GM21619 (cell line): ENCODE measurements at regions not wholly inside any gene's neighbourhood (a gene's known extent, or its start where the extent isn't known, plus 50 kb on each side); places are given as distances from the start of the nearest gene placed in this dataset.

Source experiments
- ATAC-seq: cut with Tn5 transposase; IDR thresholded peaks from one replicate; pipeline ENCODE4 v1.9.1; 2021; ENCODE audit not compliant: unreplicated experiment

DNA sequence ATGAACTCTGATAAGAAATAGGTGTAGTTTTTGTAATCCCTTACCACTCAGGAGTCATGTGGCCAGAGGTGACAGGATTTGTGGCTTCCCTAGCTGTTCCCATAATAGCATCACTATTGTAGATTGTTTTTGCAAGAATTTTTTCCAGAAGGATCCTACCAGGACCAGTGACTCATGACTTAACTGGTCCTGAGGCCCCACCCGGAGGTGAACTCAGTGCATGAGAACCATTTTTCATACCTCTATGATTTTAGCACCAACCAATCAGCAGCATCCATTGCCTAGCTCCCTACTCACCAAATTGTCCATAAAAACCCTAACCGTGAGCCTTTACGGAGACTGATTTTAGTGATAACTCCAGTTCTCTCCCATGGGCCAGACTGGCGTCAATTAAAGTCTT, 484.8 kb downstream of the PSAT1 start:
- no peak for ATAC-seq

DNA sequence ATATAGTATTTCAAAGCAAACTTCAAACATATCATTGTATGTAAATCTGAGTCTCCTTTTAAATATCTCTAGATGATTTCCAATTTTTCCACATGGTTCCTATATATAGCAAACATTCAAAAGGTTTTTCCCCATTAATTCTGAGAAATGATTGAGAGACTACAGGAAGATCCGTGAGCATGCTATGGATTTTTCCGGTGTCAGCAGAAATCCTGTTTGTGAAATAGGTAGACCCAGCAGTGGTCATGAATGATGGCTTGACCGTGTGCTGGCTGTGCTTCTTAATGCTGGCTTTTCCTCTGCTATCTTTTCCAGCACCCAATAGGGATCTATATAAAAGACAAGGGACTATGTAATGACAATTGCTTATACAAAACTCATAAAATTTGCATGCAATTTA, 485.3 kb downstream of the PSAT1 start:
- no peak for ATAC-seq

DNA sequence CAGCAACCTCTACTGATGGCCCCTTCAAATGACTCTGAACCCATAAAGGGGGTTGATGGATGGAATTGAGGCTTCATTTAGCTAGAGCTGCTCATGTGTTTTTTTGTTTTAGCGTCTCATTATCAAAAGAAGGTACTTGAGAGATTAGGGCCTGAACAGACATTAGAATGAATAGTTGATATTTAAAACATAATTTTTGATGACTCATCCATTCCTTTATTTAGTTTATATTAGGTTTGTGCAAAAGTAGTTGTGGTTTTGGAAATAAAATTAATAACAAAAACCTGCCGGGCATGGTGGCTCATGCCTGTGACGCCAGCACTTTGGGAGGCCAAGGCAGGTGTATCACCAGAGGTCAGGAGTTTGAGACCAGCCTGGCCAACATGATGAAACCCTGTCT, 485.9 kb downstream of the PSAT1 start:
- ATAC-seq, result no peak

DNA sequence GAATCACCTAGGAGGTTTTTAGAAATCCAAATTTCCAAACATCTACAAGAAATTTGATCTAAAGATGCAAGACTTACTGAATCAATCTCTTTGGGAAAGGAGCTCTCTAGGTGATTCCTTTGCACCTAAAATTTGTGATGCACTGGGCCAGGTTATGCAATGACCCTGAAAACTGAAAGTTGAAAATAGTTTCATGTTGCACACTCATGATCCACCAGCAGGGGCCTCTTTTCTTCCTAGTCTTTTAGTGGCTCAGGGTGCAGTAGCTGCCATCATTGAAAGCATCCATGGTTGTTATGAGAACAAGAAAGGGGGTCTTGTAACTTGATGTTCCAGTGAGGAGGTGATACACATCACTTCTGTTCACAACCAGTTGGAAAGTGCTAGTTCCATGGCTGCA, 486.8 kb downstream of the PSAT1 start:
- peak; percentile 69 for ATAC-seq

DNA sequence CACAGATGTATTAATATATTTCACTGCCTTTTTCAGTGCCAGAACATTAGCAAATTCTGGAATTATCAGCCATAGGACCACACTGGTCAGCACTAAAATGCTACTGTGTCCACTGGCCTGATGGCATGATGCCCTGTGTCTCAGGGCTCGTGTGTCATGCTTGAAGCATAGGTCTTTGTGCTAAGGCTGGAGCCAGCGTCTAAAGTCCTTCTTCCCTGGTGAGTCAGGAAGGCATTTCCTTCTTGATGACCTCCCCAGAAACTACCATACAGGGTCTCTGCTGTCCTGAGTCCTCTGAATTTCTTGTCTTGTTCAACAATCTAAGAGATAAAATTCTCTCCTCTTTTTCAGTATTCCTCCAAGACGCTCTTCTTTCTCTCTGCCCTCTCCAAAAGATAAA, 489.9 kb downstream of the PSAT1 start:
- no peak for ATAC-seq

DNA sequence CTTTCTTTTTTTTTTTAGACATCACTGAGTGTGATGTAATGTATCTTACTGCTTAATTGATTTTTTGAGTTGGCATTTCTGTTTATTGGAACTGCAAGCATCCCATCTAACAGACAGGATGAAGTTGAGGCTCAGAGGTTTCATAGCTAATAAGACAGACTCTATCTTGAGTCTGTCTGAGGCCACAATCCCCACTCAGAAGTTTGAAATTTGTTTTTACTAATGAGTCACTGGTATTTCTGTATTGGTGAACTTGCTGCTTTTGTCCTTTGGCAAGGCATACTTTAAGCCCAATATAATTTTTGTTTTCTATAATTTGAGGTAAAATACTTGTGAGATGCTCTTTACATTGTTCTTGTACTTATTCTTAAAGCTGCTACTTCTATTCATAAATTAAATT, 491.2 kb downstream of the PSAT1 start:
- ATAC-seq, result no peak

DNA sequence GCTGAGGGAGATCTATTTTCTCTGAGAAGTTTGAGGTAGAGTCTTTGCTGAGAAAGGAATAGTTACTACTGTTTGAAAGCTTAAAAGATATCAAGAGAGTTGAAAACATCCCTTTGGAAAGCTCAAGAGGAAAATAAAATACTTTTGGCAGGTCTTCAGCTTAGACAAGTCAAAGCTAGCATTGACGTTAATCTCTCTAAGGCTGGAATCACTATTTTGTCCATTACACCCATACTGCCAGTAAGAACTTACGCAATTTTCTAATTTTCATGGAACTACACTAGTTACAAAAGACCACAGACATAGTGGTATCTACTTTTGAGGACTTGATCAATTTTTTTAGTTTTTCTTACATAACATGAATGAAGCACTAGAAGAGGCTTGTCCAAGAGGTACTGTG, 494.9 kb downstream of the PSAT1 start:
- no peak for ATAC-seq

DNA sequence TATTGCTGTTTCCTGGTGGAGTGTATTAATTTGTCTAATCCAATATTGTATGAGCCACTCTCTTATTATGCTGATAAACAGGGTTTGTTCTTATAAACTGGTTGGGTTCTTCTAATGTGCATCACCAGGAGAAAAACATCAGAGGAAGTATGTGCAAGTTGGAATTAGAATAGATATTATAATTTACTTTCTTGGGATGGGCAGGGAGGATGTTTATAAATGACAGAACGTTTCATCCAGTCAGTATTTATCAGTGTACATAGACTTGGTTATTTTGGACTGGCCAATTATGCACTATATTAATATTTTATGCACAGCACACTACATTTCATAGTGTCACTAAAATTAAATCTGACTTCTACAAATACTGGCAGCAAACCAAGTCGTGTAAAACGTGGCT, 495.8 kb downstream of the PSAT1 start:
- no peak for ATAC-seq

DNA sequence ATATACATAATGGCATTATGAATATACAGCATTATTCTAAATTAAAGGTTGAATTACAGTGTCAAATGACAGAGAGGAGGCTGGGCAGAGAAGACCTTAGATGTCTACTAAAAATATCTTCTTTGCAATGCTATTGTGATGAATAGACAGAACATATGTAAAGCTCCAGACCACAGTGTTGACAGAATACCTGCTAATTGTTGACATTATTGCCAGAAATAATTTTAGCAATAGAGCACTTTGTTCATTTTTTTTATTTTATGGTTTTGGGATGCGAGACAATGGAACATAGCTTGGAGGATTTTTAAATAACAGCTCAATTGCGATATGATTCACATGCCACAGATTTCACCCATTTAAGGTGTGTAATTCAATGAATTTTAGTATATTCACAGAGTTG, 508.8 kb downstream of the PSAT1 start:
- no peak for ATAC-seq

DNA sequence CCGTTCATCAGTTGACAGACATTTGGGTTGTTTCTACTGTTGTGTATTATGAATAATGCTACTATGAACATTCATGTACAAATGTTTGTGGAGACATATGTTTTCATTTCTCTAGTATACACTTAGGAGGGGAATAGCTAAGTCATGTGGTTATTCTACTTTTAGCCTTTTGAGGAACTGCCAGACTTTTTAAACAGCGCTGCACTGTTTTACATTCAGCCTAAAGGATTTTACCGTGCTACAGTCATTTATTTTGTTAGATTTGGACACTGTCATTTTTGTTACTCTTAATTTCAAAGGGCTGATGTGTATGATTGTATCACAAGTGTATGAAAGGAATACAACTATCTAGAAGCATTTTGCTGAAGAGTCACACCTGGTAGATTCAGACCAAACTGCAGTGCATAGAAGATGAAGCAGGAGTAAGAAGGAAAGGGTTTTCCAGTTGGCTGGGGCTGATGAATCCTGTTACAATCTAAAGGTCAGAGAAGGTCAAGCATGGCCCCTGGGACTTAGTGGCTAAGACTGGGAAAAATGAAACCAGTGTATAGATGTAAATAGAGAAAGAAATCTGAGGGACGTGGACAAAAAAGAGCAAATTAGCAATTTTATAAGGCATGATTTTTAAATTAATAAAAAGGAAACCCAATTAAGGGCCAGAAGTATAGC, 509.7 kb downstream of the PSAT1 start:
- ATAC-seq, result no peak

DNA sequence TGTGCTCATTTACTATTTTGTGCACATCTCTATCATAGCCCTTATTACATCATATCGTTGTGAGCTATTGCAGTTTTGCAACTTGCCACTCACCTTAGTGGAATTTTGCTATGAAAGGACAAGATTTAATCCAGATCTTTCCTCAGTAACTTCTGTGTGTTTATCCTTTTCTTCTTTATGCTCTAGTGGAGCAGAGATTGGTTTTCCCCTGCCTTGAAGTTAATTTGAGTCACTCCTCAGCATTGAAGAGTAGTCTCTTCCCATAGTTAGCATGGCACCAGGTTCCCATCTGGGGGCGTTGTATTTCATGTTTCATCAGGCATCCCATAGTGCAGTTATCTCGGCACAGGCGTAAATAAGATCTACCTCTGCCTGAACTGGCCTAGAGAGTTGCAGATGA, 510.4 kb downstream of the PSAT1 start:
- no peak for ATAC-seq

DNA sequence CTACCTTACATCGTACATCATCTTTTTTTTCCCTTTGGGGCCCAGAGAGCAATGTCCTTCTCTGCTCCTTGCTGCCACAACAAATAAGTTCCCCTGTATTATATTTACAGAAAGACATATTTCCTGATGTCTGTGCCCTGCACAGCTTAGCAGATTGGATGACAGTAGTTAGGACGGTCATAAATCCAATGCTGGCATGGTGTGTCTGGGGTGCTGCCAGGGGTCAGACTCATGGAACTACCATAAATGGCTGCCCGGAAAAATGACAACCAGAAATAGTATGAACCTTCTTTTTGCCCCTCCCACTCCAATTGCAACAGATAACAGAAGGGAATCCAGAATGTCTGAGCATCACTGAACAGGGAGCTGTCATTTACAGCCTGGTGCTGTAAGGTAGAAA, 511.1 kb downstream of the PSAT1 start:
- ATAC-seq, result no peak

DNA sequence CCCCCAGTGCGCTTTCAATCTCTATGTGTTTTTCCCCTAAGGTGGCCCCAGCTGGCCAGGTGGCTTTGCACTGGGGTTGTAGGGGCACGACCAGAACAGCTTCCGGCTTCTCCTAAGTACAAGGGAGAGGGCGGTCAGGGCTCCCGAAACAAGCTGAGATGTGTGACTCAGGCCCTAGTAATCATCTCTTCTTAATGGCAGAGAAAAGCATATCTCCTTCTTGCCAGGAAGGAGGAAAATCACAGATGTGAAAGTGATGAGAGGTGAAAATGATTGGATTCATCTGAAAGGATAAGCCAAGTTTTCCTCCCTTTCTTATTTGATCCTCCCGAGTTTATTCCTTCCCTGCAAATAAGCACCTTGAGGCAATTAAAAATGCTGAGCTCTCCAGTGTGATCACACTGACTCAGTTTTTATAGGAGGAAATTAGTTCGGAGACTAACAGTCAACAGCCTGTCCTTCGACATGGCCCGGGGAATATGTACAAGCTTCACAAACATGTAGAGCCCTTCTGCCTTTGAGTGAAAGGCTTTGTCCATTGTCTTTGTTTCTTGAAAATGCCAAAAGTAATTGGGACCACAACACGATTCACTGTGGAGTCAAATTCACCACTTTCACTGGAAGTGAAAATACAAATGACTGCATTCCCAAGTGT, 514.8 kb downstream of the PSAT1 start:
- no peak for ATAC-seq

DNA sequence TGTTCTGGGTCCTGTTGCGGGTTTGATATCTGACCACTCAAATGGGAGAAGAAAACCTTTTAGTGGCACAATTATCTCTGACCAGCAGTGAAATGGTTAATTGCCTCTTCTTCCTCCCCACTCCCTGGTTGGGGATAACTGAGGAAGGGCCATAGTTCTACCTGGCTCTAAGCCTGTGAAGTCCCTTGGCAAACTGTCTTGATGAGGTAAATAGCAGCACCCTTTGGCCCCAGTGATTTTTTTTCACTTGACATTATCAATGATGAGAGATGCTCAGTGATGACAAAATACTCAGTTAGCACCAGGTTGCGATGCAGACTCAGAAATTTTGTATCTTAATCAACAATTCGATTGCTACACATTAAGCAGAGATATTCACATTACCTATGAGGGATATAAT, 515.7 kb downstream of the PSAT1 start:
- no peak for ATAC-seq

DNA sequence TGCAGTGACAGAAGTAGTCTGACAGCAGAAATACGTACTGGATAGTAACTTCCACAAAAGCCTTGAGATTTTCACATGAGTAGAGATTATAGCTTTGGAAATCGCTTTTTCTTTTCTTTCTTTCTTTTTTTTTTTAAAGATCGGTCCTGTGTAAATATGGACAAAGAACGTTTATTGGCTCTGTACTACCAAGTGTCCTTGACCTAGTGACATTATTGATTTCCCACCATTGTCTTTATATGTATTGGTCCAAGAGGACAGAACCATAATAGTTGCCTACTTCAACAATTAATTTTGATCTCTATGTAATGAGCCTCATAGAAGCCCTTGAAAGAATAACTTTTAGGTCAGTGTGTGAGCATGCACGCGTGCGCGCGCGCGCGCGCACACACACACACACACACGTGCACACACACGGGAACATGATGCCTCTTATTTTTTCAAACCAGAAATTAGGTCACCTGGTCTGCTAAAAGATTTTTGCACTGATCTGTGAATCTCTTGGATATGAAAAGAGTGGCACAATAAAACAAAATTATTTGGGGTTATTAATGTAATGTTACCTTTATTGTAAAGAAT, 516.8 kb downstream of the PSAT1 start:
- no peak for ATAC-seq

DNA sequence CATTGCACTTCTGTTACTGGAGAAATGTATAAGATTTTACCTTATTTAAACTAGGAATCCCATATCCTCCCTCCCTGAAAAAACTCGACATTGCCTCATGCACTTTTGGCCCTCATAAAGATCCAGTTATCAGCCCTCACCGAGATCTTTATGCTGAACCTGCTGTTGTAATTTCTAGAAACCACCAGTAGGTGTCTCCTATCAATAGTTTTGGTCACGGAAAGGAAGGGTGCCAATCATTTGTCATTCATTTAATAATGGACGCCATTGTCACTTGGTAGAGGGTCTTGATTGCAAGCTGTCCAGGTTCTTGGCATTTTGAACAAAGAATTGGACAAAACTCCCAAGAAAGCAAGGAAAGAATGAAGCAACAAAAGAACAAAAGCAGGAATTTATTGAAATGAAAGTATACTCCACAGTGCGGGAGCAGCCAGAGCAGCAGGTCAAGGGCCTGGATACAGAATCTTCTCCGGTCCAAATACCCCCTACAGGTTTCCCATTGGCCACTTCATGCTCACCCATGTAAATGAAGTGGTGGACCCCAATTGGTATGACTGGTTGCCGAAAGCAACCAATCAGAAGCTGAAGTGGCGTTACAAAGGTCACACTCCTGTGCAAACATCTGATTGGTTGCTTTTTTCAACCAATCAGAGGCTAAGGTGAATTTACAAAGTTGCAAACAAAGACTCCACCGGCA, 524.3 kb downstream of the PSAT1 start:
- ATAC-seq, result peak; percentile 91

DNA sequence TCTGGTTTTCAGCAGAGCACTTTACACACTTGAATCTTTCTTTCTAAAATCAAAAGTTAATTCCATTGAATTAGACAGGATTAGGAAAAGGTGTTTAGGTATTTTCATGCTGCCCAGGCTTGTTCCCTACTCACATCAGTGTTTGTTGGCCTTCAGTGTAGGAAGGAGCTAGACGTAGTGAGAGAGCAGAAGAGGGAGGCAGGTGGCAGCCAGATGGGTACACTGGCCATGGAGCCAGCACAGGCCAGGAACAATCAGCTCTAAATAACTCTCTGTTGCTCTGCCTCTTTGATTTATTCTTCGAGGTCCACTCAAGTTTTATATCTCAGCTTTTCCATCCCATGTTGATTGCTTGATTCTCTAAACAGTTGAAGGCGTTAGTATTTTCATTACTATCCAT, 529.6 kb downstream of the PSAT1 start:
- ATAC-seq, result no peak

DNA sequence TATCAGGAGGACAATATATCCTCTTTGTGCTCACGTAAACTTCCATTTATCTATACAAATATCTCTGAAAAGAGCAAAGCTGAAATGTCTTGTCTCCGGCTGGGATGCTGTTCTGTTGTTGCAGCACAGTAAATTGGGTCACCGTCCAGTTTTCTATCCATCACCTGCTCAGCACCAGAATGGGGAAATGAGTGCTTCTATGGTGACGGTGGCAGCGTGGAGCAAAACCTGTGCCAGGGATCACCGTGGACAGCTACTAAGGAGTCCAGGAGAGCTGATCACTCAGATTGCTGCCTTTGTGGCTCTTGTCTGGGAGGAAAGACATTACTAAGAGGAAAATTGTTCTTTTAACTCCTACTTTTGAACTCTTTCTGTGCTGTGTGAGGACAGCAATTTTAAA, 531.6 kb downstream of the PSAT1 start:
- ATAC-seq, result no peak

DNA sequence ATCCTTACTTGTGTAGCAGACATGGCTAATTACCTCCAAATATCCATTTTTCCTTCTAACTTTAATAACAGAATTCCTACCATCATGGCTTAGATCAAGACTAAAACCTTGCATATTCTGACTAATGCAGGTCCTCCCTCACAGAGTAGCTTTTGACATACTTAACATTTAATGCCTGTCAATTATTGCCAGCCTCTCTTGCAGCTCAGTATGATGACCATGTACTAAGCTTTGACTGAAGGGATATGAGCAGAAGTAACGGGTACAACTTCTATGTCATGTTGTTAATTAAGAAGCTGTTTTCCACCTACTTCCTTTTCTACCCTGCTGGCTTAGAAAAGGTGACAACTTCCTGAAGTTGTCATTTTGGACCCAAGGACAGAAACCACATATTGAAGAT, 533.4 kb downstream of the PSAT1 start:
- no peak for ATAC-seq

DNA sequence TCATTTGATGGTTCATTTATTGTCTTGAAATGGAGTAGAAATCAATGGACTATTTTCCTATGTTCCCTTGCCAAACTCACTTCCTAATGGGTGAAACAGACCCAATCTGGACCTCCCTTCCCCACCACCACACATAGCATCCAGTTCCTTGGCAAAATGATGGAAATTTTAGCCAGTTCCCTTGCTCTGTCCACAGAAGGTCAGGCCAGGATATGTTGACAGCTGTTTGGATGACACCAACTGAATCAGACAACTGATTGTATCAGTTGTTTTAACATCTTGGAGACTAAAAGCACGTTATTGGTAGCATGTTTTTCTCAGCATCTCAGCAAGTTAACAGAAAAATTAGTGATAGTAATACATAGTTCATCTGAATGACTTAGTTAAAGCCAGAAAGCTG, 534.8 kb downstream of the PSAT1 start:
- no peak for ATAC-seq

DNA sequence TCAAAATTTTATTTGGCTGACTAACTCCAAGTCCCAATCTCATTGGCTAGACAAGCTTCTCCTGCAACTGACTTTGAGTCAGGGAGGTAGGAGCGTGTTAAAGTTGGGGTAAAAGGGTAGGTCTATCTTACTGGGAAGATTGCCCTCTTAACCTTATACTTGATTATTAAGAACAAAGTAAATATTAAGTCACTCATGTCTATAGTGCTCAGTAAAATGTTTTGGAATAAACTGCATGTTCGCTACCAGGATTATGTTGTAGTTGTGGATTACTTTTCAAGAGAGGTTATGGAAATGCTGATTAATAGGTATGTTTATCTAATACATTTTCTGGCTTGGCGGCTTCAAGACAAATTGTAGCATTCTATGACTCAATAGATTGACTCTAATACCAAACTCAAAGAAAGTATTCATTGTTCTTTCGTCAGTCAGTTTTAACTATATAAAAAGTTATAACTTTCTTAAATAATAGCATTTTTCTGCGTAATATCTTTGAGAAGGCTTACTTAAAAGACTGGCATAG, 539.1 kb downstream of the PSAT1 start:
- ATAC-seq, result no peak

DNA sequence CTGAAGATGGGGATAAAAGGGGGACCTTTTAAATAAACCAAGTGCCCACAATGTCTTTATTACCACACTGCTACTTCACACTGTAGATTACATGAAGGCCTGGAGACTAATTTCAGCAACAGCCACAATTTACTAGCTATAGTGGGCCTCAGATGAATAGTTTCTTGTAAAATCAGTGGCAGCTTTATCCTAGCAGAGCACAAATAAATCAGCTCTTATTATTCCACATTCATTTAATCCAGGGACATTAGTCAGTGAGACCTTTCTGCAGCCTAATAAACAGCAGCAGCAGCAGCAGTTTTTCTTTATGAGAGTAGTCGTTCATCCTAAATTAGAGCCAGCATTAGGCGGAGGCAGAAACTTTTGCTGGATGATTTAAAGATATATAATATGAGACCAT, 542.3 kb downstream of the PSAT1 start:
- no peak for ATAC-seq
